ENCODE measurements at regions not wholly inside any gene's neighbourhood (a gene's known extent, or its start where the extent isn't known, plus 50 kb on each side); places are given as distances from the start of the nearest gene placed in this dataset.

GRCh38 chr6:167679790-167680604, 146.7 kb upstream of the AFDN start:
- peaks cover 3% of the 10 kb centered on the region for H3K27me3 ChIP-seq (ENCODE audit: control insufficient read depth, insufficient read depth, low read length)
- H3K27ac ChIP-seq, result no peak overlapping the region
- H3K79me2 ChIP-seq, result no peaks in the 10 kb centered on the region
- H3K4me3 ChIP-seq (ENCODE audit: low read depth, low read length), result no peak overlapping the region
- no peak overlapping the region for H3K4me2 ChIP-seq (ENCODE audit: low read length)
- H2AFZ ChIP-seq, result no peak overlapping the region
- peaks cover 3% of the 10 kb centered on the region for H3K4me1 ChIP-seq
- H3K36me3 ChIP-seq (ENCODE audit: control insufficient read depth, insufficient read depth, low read length), result no peaks in the 10 kb centered on the region
- no peaks in the 10 kb centered on the region for H3K9me3 ChIP-seq (ENCODE audit: control insufficient read depth, low read length)
- no peak overlapping the region for H3K9ac ChIP-seq
- TF ChIP-seq CTCF (IDR thresholded peaks at IDR 0.05), result no peak

GRCh38 chr6:167680605-167681149, 146.0 kb upstream of the AFDN start:
- Histone ChIP-seq H3K9ac (no peak overlapping the region), H3K36me3 (ENCODE audit: control insufficient read depth, insufficient read depth, low read length) (no peaks in the 10 kb centered on the region), H3K27me3 (ENCODE audit: control insufficient read depth, insufficient read depth, low read length) (peaks cover 3% of the 10 kb centered on the region), H3K79me2 (no peaks in the 10 kb centered on the region), H2AFZ (no peak overlapping the region), H3K9me3 (ENCODE audit: control insufficient read depth, low read length) (no peaks in the 10 kb centered on the region), H3K4me1 (peaks cover 3% of the 10 kb centered on the region), H3K4me3 (ENCODE audit: low read depth, low read length) (no peak overlapping the region), H3K4me2 (ENCODE audit: low read length) (no peak overlapping the region), H3K27ac (no peak overlapping the region)
- no peak for TF ChIP-seq CTCF (IDR thresholded peaks at IDR 0.05)

GRCh38 chr6:167682125-167682524, 144.6 kb upstream of the AFDN start:
- no peak overlapping the region for H2AFZ ChIP-seq
- TF ChIP-seq CTCF (IDR thresholded peaks at IDR 0.05), result no peak
- no peaks in the 10 kb centered on the region for H3K9me3 ChIP-seq (ENCODE audit: control insufficient read depth, low read length)
- H3K79me2 ChIP-seq, result no peaks in the 10 kb centered on the region
- H3K4me3 ChIP-seq (ENCODE audit: low read depth, low read length), result no peak overlapping the region
- H3K4me2 ChIP-seq (ENCODE audit: low read length), result no peak overlapping the region
- no peak overlapping the region for H3K27ac ChIP-seq
- no peak overlapping the region for H3K9ac ChIP-seq
- H3K4me1 ChIP-seq, result no peaks in the 10 kb centered on the region
- peaks cover 3% of the 10 kb centered on the region for H3K27me3 ChIP-seq (ENCODE audit: control insufficient read depth, insufficient read depth, low read length)
- H3K36me3 ChIP-seq (ENCODE audit: control insufficient read depth, insufficient read depth, low read length), result no peaks in the 10 kb centered on the region

GRCh38 chr6:167682546-167683027, 144.1 kb upstream of the AFDN start:
- Histone ChIP-seq H2AFZ (no peak overlapping the region), H3K9ac (no peak overlapping the region), H3K79me2 (no peaks in the 10 kb centered on the region), H3K4me3 (ENCODE audit: low read depth, low read length) (no peak overlapping the region), H3K36me3 (ENCODE audit: control insufficient read depth, insufficient read depth, low read length) (no peaks in the 10 kb centered on the region), H3K9me3 (ENCODE audit: control insufficient read depth, low read length) (no peaks in the 10 kb centered on the region), H3K27ac (peak overlapping the region; percentile 15), H3K27me3 (ENCODE audit: control insufficient read depth, insufficient read depth, low read length) (peaks cover 3% of the 10 kb centered on the region), H3K4me1 (no peaks in the 10 kb centered on the region), H3K4me2 (ENCODE audit: low read length) (no peak overlapping the region)
- no peak for TF ChIP-seq CTCF (IDR thresholded peaks at IDR 0.05)
